Stimulated activated CD4-positive, alpha-beta T cell treated with anti-CD3 and anti-CD28 coated beads, Interleukin-15, amount 100 ng/mL, for 48 hours (primary cell): ENCODE measurements at regions not wholly inside any gene's neighbourhood (a gene's known extent, or its start where the extent isn't known, plus 50 kb on each side); places are given as distances from the start of the nearest gene placed in this dataset.
A peak's percentile ranks its signal among the peaks of the same experiment; 100 is the strongest.
"Not testable (repeated sequence)": the region's sequence is repeated elsewhere in the genome, so short reads cannot be mapped to it uniquely, and the experiment has no call there.

Experiments used
- DNase-seq, 2 donors: peaks; one replicate each; pipeline ENCODE4 v3.0.0-alpha.2; 2020; ENCODE audit warnings: low read depth in 2 of 2

- DNase-seq, result peak in 1 of 2 donors; percentile 2
Observed at GRCh38 chrX:66110112-66110511, 53.9 kb upstream of the HEPH start.

GRCh38 chrX:66107860-66108259, 56.2 kb upstream of the HEPH start:
- DNase-seq, result not testable (repeated sequence)

- not testable (repeated sequence) for DNase-seq
Observed at GRCh38 chrX:66102398-66102797, 61.6 kb upstream of the HEPH start.

- DNase-seq, result no peak
Observed at GRCh38 chrX:66098162-66098561, 58.3 kb upstream of the VSIG4 start.

- DNase-seq, result not testable (repeated sequence)
Observed at GRCh38 chrX:66096987-66097386, 57.1 kb upstream of the VSIG4 start.

GRCh38 chrX:66090004-66090403, 50.1 kb upstream of the VSIG4 start:
- not testable (repeated sequence) for DNase-seq
